Ovary (tissue), 7 donors: ENCODE measurements at regions not wholly inside any gene's neighbourhood (a gene's known extent, or its start where the extent isn't known, plus 50 kb on each side); places are given as distances from the start of the nearest gene placed in this dataset. TPM values are rescaled to one million over a fixed set of nuclear protein-coding genes. Genes with fewer than 3 reads are reported as not detected.

ENCODE experiments used
- DNase-seq, 5 donors: peaks; one replicate each; pipeline ENCODE4 v3.0.0-alpha.2; 2019 to 2020
- H3K27ac ChIP-seq, 2 donors: fragments of 200-600 bp; one replicate each; pipeline versions ENCODE4 v1.5.1 to v1.8.0; 2019 to 2022
- H3K27me3 ChIP-seq: fragments of 200-600 bp; one replicate; pipeline ENCODE4 v1.8.0; 2022
- H3K36me3 ChIP-seq: fragments of 200-600 bp; sonication (generic); one replicate; pipeline ENCODE4 v1.5.1; 2019
- H3K4me1 ChIP-seq: one replicate; pipeline ENCODE4 v1.8.1; 2013; ENCODE audit warnings: mild to moderate bottlenecking, moderate library complexity; ENCODE audit not compliant: insufficient read depth
- H3K4me3 ChIP-seq: fragments of 200-600 bp; sonication (generic); one replicate; pipeline ENCODE4 v1.5.1; 2017
- H3K9me3 ChIP-seq, 2 donors: fragments of 200-600 bp in 1 of 2; sonication (generic) in 1 of 2; one replicate each; pipeline versions ENCODE4 v1.5.1 to v1.8.1; 2013 to 2019; ENCODE audit warnings: mild to moderate bottlenecking in 1 of 2, moderate library complexity in 1 of 2
- CTCF ChIP-seq, 3 donors: fragments of 450-650 bp in 2 of 3; fragments of 200-600 bp in 1 of 3; IDR thresholded peaks; one replicate each; pipeline versions ENCODE4 v1.5.1 to v1.8.0; 2016 to 2022; ENCODE audit warnings: antibody characterized with exemption in 3 of 3, mild to moderate bottlenecking in 1 of 3
- EP300 ChIP-seq: sonication (generic); formaldehyde crosslinking; IDR thresholded peaks from one replicate; pipeline ENCODE4 v1.6.1; 2017; ENCODE audit warnings: antibody characterized with exemption
- POLR2A ChIP-seq: fragments of 450-650 bp; IDR thresholded peaks from one replicate; pipeline ENCODE4 v1.6.1; 2017; ENCODE audit warnings: antibody characterized with exemption, mild to moderate bottlenecking, moderate library complexity
- WGBS, 3 donors: extraction: QIAGEN DNeasy Blood & Tissue Kit in 1 of 3; methylation state at CpG; one replicate each; pipeline versions ENCODE4 v1.1.5 to v1.1.7; 2013 to 2017; 5-methylcytosine and 5-hydroxymethylcytosine counted together
- intact Hi-C, 4 donors: fragments of 100-400 bp; cut with DNase I; formaldehyde crosslinking; loops; one replicate each; pipeline versions ENCODE4 v1.11.0 to v1.15.1; 2022 to 2023
- small RNA-seq: library from RNA; depleted of rRNA; stranded (forward); fragments of <200 nt; gene quantifications from one replicate; pipeline ENCODE3, GENCODE V24; 2016
- donor health status: DM: no; HTN: no; CAD: no; lungs with moderate emphysema.
- donor health status: DM: no; HTN: no; CAD: no.
- donor health status: Bipolar disorder and iron deficiency.
- donor health status: DM: no; HTN: no; CAD: no.
- donor health status: DM: yes; HTN: yes; CAD: no.

- Histone ChIP-seq H3K9me3 (no peaks in the 10 kb centered on the region), H3K36me3 (no peaks in the 10 kb centered on the region), H3K4me1 (peaks cover 2% of the 10 kb centered on the region), H3K4me3 (no peak overlapping the region), H3K27ac (no peak overlapping the region), H3K27me3 (no peaks in the 10 kb centered on the region)
- 8 to 12% (median 10%) methylated on average over 4 of the region's 4 CpGs for WGBS, 3 donors
- intact Hi-C loops, result no loop called here
- peak in 3 of 5 donors; percentile 28 to 62 (median 39) for DNase-seq
- no peak for TF ChIP-seq CTCF (IDR thresholded peaks at IDR 0.05)
- no peak for TF ChIP-seq EP300
- no peak for TF ChIP-seq POLR2A
Measured at GRCh38 chr9:14372437-14373335, 58.7 kb upstream of the NFIB start.

GRCh38 chr9:14369011-14369410 is 55.1 kb upstream of the NFIB start:
- peaks cover 2% of the 10 kb centered on the region for H3K4me1 ChIP-seq
- H3K36me3 ChIP-seq, result no peaks in the 10 kb centered on the region
- H3K27ac ChIP-seq, result no peak overlapping the region
- no peak overlapping the region for H3K4me3 ChIP-seq
- no peaks in the 10 kb centered on the region for H3K9me3 ChIP-seq
- no peaks in the 10 kb centered on the region for H3K27me3 ChIP-seq
- DNase-seq, result no peak
- 93 to 97% (median 95%) methylated on average over 6 of the region's 6 CpGs for WGBS, 3 donors
- no peak for TF ChIP-seq EP300
- no peak for TF ChIP-seq CTCF (IDR thresholded peaks at IDR 0.05)
- TF ChIP-seq POLR2A, result no peak
- intact Hi-C loops, result no loop called here

- H3K9me3 ChIP-seq, result no peaks in the 10 kb centered on the region
- DNase-seq, result peak in 1 of 5 donors; percentile 37
- no peak overlapping the region for H3K4me3 ChIP-seq
- H3K27me3 ChIP-seq, result no peaks in the 10 kb centered on the region
- no peaks in the 10 kb centered on the region for H3K4me1 ChIP-seq
- no peak overlapping the region for H3K27ac ChIP-seq
- intact Hi-C loops, result no loop called here
- 49 to 89% (median 85%) methylated on average over 10 of the region's 10 CpGs for WGBS, 3 donors
- H3K36me3 ChIP-seq, result no peaks in the 10 kb centered on the region
- TF ChIP-seq POLR2A (no peak), EP300 (no peak)
Measured at GRCh38 chr9:14366076-14366475, 52.1 kb upstream of the NFIB start.

GRCh38 chr9:14365670-14366069 is 51.7 kb upstream of the NFIB start:
- intact Hi-C loops, result no loop called here
- 52 to 67% (median 64%) methylated on average over 3 of the region's 3 CpGs for WGBS, 3 donors
- Histone ChIP-seq H3K36me3 (no peaks in the 10 kb centered on the region), H3K9me3 (no peaks in the 10 kb centered on the region), H3K4me1 (no peaks in the 10 kb centered on the region), H3K27ac (no peak overlapping the region), H3K27me3 (no peaks in the 10 kb centered on the region), H3K4me3 (no peak overlapping the region)
- no peak for DNase-seq
- TF ChIP-seq POLR2A, result no peak
- TF ChIP-seq CTCF (IDR thresholded peaks at IDR 0.05), result no peak
- no peak for TF ChIP-seq EP300

Small RNA genes lying in the stretch of these regions (small RNA-seq; reads per million reads assigned to genes)
- gene AL159169.1, result not detected
